Suprapubic skin (tissue), 4 donors: ENCODE measurements at regions not wholly inside any gene's neighbourhood (a gene's known extent, or its start where the extent isn't known, plus 50 kb on each side); places are given as distances from the start of the nearest gene placed in this dataset.

ENCODE experiments used
- DNase-seq, 2 donors: peaks; one replicate each; pipeline ENCODE4 v3.0.0-alpha.2; 2019; ENCODE audit warnings: low spot score in 2 of 2
- H3K27ac ChIP-seq: fragments of 200-600 bp; sonication (generic); one replicate; pipeline ENCODE4 v1.5.1; 2019
- H3K27me3 ChIP-seq: fragments of 200-600 bp; sonication (generic); one replicate; pipeline ENCODE4 v1.5.1; 2019
- H3K36me3 ChIP-seq: fragments of 200-600 bp; sonication (generic); one replicate; pipeline ENCODE4 v1.5.1; 2019
- H3K4me1 ChIP-seq: fragments of 200-600 bp; sonication (generic); one replicate; pipeline ENCODE4 v1.5.1; 2019
- H3K4me3 ChIP-seq: fragments of 200-600 bp; sonication (generic); one replicate; pipeline ENCODE4 v1.5.1; 2019; ENCODE audit warnings: mild to moderate bottlenecking
- H3K9me3 ChIP-seq: fragments of 200-600 bp; sonication (generic); one replicate; pipeline ENCODE4 v1.5.1; 2019
- EP300 ChIP-seq: sonication (generic); formaldehyde crosslinking; IDR thresholded peaks from one replicate; pipeline ENCODE4 v1.6.1; 2017; ENCODE audit warnings: antibody characterized with exemption
- POLR2A ChIP-seq, 2 donors: fragments of 450-650 bp; IDR thresholded peaks; one replicate each; pipeline ENCODE4 v1.6.1; 2017; ENCODE audit warnings: antibody characterized with exemption in 2 of 2, mild to moderate bottlenecking in 2 of 2, moderate library complexity in 2 of 2
- POLR2AphosphoS5 ChIP-seq, 3 donors: sonication (generic); formaldehyde crosslinking; IDR thresholded peaks; one replicate each; pipeline ENCODE4 v1.6.1; 2017; ENCODE audit warnings: antibody characterized with exemption in 3 of 3
- WGBS: methylation state at CpG from one replicate; pipeline ENCODE4 v1.1.5; 2018; 5-methylcytosine and 5-hydroxymethylcytosine counted together
- TF ChIP-seq, protein P1 (sequence below), 2 donors: fragments of 200-600 bp in 1 of 2; fragments of 450-650 bp in 1 of 2; sonication (generic) in 1 of 2; IDR thresholded peaks; one replicate each; pipeline ENCODE4 v1.5.1; 2016 to 2019; ENCODE audit warnings: antibody characterized with exemption in 2 of 2, mild to moderate bottlenecking in 1 of 2, moderate library complexity in 1 of 2

DNA sequence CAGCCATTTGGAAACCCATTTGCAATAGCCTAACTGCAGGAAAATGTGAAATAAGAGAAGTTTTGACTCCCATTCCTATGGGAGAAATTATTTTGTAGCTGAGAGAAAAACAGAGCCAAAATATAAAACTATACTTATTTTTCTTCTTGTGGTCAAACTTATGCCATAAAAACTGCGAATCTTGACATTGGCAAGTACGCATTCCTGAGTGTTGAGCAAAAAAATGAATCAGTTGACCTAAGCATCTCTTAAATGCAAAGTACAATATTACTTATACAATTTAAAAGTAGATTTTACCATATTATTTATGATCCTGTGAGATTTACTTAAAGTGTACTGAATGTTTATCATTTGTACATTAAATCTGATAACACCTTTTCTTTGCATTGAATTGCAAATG is 50.1 kb upstream of the CMC1 start:
- WGBS, result 92% methylated on average over 2 of the region's 2 CpGs
- TF ChIP-seq EP300 (no peak), POLR2AphosphoS5 (IDR thresholded peaks at IDR 0.05) (no peak), POLR2A (IDR thresholded peaks at IDR 0.05) (no peak)
- TF ChIP-seq, protein P1, sequence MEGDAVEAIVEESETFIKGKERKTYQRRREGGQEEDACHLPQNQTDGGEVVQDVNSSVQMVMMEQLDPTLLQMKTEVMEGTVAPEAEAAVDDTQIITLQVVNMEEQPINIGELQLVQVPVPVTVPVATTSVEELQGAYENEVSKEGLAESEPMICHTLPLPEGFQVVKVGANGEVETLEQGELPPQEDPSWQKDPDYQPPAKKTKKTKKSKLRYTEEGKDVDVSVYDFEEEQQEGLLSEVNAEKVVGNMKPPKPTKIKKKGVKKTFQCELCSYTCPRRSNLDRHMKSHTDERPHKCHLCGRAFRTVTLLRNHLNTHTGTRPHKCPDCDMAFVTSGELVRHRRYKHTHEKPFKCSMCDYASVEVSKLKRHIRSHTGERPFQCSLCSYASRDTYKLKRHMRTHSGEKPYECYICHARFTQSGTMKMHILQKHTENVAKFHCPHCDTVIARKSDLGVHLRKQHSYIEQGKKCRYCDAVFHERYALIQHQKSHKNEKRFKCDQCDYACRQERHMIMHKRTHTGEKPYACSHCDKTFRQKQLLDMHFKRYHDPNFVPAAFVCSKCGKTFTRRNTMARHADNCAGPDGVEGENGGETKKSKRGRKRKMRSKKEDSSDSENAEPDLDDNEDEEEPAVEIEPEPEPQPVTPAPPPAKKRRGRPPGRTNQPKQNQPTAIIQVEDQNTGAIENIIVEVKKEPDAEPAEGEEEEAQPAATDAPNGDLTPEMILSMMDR (IDR thresholded peaks at IDR 0.05), result no peak
- Histone ChIP-seq H3K27ac (no peak overlapping the region), H3K27me3 (no peaks in the 10 kb centered on the region), H3K36me3 (no peaks in the 10 kb centered on the region), H3K9me3 (no peaks in the 10 kb centered on the region), H3K4me3 (no peak overlapping the region), H3K4me1 (no peaks in the 10 kb centered on the region)
- no peak for DNase-seq
